Astrocyte of the cerebellum (primary cell): ENCODE measurements at regions not wholly inside any gene's neighbourhood (a gene's known extent, or its start where the extent isn't known, plus 50 kb on each side); places are given as distances from the start of the nearest gene placed in this dataset.

Experiments
- DNase-seq: peaks from one replicate; pipeline ENCODE4 v3.0.0-alpha.2; 2011; ENCODE audit warnings: low read depth
- H3K4me3 ChIP-seq: 2 replicates; pipeline ENCODE4 v1.5.1; 2011; ENCODE audit warnings: mild to moderate bottlenecking, low read depth, low read length, moderate library complexity
- in situ Hi-C: cut with HindIII; loops from 2 replicates; pipeline ENCODE4 v1.10.0; 2017; ENCODE audit warnings: low sequenced_read_pairs
- TF ChIP-seq, protein P1 (sequence below): IDR thresholded peaks from 2 replicates; pipeline ENCODE4 v1.5.1; 2012; ENCODE audit warnings: low read length, low read depth, moderate library complexity, mild to moderate bottlenecking; ENCODE audit errors: missing control alignments

DNA sequence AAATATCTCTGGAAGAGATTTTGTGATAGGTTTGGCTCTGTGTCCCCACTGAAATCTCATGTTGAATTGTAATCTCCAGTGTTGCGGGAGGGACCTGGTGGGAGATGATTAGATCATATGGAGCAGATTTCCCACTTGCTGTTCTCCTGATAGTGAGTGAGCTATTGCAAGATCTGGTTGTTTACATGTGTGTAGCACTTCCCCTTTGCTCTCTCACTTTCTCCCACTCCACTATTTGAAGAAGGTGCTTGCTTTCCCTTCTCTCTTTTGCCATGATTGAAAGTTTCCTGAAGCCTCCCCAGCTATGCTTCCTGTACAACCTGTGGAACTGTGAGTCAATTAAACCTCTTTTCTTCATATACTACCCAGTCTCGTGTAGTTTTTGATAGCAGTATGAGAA, 97.0 kb upstream of the FN1 start:
- TF ChIP-seq, protein P1, sequence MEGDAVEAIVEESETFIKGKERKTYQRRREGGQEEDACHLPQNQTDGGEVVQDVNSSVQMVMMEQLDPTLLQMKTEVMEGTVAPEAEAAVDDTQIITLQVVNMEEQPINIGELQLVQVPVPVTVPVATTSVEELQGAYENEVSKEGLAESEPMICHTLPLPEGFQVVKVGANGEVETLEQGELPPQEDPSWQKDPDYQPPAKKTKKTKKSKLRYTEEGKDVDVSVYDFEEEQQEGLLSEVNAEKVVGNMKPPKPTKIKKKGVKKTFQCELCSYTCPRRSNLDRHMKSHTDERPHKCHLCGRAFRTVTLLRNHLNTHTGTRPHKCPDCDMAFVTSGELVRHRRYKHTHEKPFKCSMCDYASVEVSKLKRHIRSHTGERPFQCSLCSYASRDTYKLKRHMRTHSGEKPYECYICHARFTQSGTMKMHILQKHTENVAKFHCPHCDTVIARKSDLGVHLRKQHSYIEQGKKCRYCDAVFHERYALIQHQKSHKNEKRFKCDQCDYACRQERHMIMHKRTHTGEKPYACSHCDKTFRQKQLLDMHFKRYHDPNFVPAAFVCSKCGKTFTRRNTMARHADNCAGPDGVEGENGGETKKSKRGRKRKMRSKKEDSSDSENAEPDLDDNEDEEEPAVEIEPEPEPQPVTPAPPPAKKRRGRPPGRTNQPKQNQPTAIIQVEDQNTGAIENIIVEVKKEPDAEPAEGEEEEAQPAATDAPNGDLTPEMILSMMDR = no peak
- no peak overlapping the region for H3K4me3 ChIP-seq
- in situ Hi-C loops = no loop called here
- no peak for DNase-seq

DNA sequence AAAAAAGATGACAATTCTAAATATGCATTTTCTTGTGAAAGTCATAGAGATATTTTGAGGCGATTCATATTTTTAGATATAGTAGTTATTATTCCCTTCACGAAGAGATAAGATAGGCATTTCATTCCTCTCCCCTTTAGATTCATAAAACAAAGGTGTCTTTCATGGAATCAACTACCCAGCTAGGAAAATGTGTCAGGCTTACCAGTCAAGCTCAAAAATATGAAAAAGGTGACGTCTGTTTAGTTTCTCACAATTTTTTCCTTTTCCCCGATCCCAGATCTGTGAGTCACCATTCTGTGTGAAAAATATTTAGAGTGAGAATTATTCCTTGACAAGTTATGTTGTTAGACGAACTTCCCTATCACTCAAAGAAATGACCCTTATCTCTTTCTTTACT, 95.4 kb upstream of the FN1 start:
- H3K4me3 ChIP-seq = no peak overlapping the region
- in situ Hi-C loops = no loop called here
- DNase-seq = peak; percentile 28
- TF ChIP-seq, protein P1 = no peak

DNA sequence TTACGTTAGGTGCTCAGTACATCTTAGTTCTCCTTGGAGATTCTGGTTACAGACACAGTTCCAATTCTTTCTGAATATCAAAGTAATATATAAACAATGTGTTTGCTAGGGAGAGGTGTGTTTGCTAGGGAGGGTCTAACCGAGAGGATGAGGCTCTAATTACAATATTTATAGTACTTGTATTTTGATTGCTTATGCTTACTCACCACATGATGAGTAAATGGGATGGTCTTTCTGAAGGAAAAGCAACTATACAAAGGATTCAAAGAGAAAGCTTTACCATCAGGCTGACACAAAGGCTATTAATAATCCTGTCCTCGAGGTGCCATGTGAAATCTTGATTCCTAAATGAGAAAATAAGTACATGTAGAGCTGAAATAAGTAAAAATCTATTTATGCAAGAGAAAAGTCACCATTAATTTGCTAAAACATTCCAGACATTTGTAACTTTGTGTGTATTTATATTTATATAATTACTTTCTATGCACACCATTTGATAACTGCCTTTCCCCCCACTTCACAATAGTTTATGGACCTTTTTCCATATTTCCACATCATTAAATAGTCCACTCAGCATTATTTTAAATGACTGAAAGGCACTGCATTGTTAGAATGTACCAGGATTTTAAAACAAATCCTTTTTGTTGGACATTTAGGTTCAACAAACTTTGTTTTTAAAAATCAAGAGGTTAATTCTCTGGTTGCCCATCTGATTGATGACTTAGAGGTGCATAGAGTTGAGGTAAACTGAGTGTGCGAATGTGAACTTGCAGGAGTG, 94.5 kb upstream of the FN1 start:
- no peak overlapping the region for H3K4me3 ChIP-seq
- no peak for DNase-seq
- in situ Hi-C loops = no loop called here

DNA sequence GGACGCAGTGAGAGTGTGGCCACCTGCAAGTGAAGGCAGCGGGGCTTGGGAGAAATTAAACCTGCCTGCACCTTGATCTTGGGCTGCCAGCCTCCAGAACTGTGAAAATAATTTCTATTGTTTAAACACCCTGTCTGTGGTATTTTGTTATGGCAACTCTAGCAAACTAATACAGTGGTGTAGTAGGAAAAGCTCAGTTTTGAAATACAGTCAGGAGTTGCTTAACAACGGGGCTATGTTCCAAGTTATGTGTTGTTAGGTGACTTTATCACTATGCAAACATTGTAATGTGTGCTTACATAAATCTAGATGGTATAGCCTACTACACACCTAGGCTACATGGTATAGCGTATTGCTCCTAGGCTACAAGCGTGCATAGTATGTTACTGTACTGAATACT, 93.4 kb upstream of the FN1 start:
- DNase-seq = peak; percentile 35
- H3K4me3 ChIP-seq = no peak overlapping the region
- TF ChIP-seq, protein P1 = no peak
- in situ Hi-C loops = no loop called here

More for the DNA sequence above, 94.5 kb upstream of the FN1 start:
- TF ChIP-seq, protein P1 = no peak

DNA sequence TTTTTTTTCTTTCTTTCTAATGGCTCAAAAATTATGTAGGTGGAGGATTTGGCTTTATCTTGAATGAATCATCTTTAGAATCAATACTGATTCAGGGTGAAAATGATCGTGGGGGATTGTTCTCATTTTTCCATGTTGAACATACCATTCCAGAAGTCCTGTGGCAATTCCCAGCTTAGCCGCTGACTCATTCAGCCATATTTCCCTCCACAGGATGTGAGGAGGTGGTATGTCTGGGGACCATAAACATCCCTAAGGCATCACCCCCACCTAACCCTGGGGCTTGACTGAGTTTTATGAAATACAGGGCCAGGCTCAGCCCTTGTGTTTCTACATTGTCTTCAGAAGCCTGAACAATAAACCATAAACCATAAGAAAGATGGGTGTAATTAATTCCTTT, 92.7 kb upstream of the FN1 start:
- H3K4me3 ChIP-seq = no peak overlapping the region
- DNase-seq = peak; percentile 81
- in situ Hi-C loops = no loop called here
- TF ChIP-seq, protein P1 = no peak

DNA sequence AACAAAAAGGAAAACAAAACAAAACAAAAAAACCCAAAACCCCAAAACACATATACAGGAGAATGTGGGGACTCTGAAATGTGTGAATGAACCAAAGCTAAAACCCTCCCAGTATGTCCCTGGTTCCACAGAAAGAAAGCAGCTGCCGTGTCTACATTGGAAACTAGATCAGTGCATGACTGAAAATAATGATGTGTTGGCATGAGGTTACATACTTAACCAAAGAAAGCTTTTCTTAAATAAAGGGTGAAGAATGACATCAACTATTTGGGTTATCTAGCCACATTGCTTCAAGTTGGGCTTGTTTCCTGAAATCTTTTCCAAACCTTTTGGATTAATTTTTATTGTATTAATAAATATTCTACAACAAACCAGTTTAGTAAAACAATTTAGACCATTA, 91.9 kb upstream of the FN1 start:
- DNase-seq = peak; percentile 42
- no peak overlapping the region for H3K4me3 ChIP-seq
- in situ Hi-C loops = no loop called here
- TF ChIP-seq, protein P1 = no peak
